ENCODE measurements at regions not wholly inside any gene's neighbourhood (a gene's known extent, or its start where the extent isn't known, plus 50 kb on each side); places are given as distances from the start of the nearest gene placed in this dataset.

- Histone ChIP-seq H3K79me2 (ENCODE audit: insufficient read depth, low read length) (no peaks in the 10 kb centered on the region), H4K20me1 (ENCODE audit: insufficient read depth, low read length) (no peaks in the 10 kb centered on the region), H3K36me3 (ENCODE audit: insufficient read depth, low read length) (no peaks in the 10 kb centered on the region), H3K9me3 (ENCODE audit: low read depth, low read length) (no peaks in the 10 kb centered on the region), H3K27me3 (ENCODE audit: insufficient read depth, low read length) (no peaks in the 10 kb centered on the region), H3K27ac (ENCODE audit: low read depth, low read length) (no peak overlapping the region), H3K4me1 (ENCODE audit: insufficient read depth, low read length) (no peaks in the 10 kb centered on the region), H2AFZ (ENCODE audit: low read length) (no peak overlapping the region), H3K4me2 (ENCODE audit: insufficient read depth, low read length) (no peak overlapping the region), H3K4me3 (ENCODE audit: insufficient read depth, low read length) (no peak overlapping the region)
- DNase-seq (ENCODE audit: insufficient read length, low spot score, missing footprints) = no peak
- no peak for TF ChIP-seq CTCF (IDR thresholded peaks at IDR 0.05; ENCODE audit: extremely low read depth, low read depth, low read length)
Measured at GRCh38 chr7:12921751-12922345, 234.4 kb downstream of the ARL4A start.

- no peak overlapping the region for H3K4me2 ChIP-seq (ENCODE audit: insufficient read depth, low read length)
- H3K36me3 ChIP-seq (ENCODE audit: insufficient read depth, low read length) = no peaks in the 10 kb centered on the region
- no peak overlapping the region for H2AFZ ChIP-seq (ENCODE audit: low read length)
- H3K9me3 ChIP-seq (ENCODE audit: low read depth, low read length) = no peaks in the 10 kb centered on the region
- H3K79me2 ChIP-seq (ENCODE audit: insufficient read depth, low read length) = no peaks in the 10 kb centered on the region
- no peaks in the 10 kb centered on the region for H4K20me1 ChIP-seq (ENCODE audit: insufficient read depth, low read length)
- no peak for DNase-seq (ENCODE audit: insufficient read length, low spot score, missing footprints)
- no peak overlapping the region for H3K4me3 ChIP-seq (ENCODE audit: insufficient read depth, low read length)
- no peak overlapping the region for H3K27ac ChIP-seq (ENCODE audit: low read depth, low read length)
- TF ChIP-seq CTCF (IDR thresholded peaks at IDR 0.05; ENCODE audit: extremely low read depth, low read depth, low read length) = no peak
- no peaks in the 10 kb centered on the region for H3K4me1 ChIP-seq (ENCODE audit: insufficient read depth, low read length)
- H3K27me3 ChIP-seq (ENCODE audit: insufficient read depth, low read length) = no peaks in the 10 kb centered on the region
Measured at GRCh38 chr7:12923971-12924370, 236.5 kb downstream of the ARL4A start.

GRCh38 chr7:12926206-12926605 lies 238.8 kb downstream of the ARL4A start:
- Histone ChIP-seq H3K79me2 (ENCODE audit: insufficient read depth, low read length) (no peaks in the 10 kb centered on the region), H3K27ac (ENCODE audit: low read depth, low read length) (no peak overlapping the region), H3K4me3 (ENCODE audit: insufficient read depth, low read length) (no peak overlapping the region), H3K4me2 (ENCODE audit: insufficient read depth, low read length) (no peak overlapping the region), H3K36me3 (ENCODE audit: insufficient read depth, low read length) (no peaks in the 10 kb centered on the region), H3K27me3 (ENCODE audit: insufficient read depth, low read length) (no peaks in the 10 kb centered on the region), H3K4me1 (ENCODE audit: insufficient read depth, low read length) (peaks cover 2% of the 10 kb centered on the region), H3K9me3 (ENCODE audit: low read depth, low read length) (no peaks in the 10 kb centered on the region), H2AFZ (ENCODE audit: low read length) (no peak overlapping the region), H4K20me1 (ENCODE audit: insufficient read depth, low read length) (no peaks in the 10 kb centered on the region)
- no peak for TF ChIP-seq CTCF (IDR thresholded peaks at IDR 0.05; ENCODE audit: extremely low read depth, low read depth, low read length)
- no peak for DNase-seq (ENCODE audit: insufficient read length, low spot score, missing footprints)

DNA sequence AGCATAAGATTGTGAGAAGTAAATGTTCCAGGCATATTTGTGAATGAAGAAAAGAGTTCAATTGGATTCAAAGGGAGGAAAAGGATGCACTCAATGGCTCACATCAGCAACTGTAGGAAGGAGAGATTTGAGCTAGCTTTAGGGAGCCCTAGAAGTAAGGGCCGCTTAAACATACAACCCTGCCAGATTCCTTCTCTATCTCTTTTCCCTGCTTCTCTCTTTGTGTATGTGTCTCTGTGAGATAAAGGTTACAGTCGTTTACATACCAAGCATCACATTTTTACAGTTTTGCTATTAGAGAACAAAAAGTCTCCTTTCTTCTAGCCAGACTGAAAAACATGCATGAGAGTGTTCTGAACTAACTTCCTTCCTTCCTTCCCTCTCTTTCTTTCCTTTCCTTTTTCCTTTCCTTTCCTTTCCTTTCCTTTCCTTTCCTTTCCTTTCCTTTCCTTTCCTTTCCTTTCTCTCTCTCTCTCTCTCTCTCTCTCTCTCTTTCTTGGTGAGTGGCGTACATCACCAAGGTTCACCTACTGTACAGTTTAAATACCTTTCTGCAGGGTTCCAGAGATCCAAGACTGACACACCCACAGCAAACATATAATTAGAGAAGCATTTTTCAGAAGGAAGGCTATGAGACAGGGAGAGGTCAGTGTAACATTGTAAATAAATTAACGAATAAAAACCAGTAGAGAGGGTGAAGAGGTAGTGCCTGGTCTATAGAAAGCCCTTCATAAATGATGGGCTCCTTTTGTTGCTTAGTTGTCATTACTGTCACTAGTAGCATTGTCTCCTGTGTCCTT lies 240.4 kb downstream of the ARL4A start:
- no peak overlapping the region for H3K4me3 ChIP-seq (ENCODE audit: insufficient read depth, low read length)
- TF ChIP-seq CTCF (IDR thresholded peaks at IDR 0.05; ENCODE audit: extremely low read depth, low read depth, low read length) = no peak
- no peak overlapping the region for H3K27ac ChIP-seq (ENCODE audit: low read depth, low read length)
- no peaks in the 10 kb centered on the region for H3K36me3 ChIP-seq (ENCODE audit: insufficient read depth, low read length)
- no peak for DNase-seq (ENCODE audit: insufficient read length, low spot score, missing footprints)
- H3K4me2 ChIP-seq (ENCODE audit: insufficient read depth, low read length) = no peak overlapping the region
- H4K20me1 ChIP-seq (ENCODE audit: insufficient read depth, low read length) = no peaks in the 10 kb centered on the region
- no peaks in the 10 kb centered on the region for H3K27me3 ChIP-seq (ENCODE audit: insufficient read depth, low read length)
- no peaks in the 10 kb centered on the region for H3K79me2 ChIP-seq (ENCODE audit: insufficient read depth, low read length)
- no peaks in the 10 kb centered on the region for H3K9me3 ChIP-seq (ENCODE audit: low read depth, low read length)
- peaks cover 2% of the 10 kb centered on the region for H3K4me1 ChIP-seq (ENCODE audit: insufficient read depth, low read length)
- H2AFZ ChIP-seq (ENCODE audit: low read length) = no peak overlapping the region
